Cerebellar cortex (tissue), 1 donor: ENCODE measurements at regions not wholly inside any gene's neighbourhood (a gene's known extent, or its start where the extent isn't known, plus 50 kb on each side); places are given as distances from the start of the nearest gene placed in this dataset.

Experiments used
- DNase-seq: peaks from one replicate; pipeline ENCODE4 v3.0.0-alpha.2; 2015; ENCODE audit warnings: low spot score

DNA sequence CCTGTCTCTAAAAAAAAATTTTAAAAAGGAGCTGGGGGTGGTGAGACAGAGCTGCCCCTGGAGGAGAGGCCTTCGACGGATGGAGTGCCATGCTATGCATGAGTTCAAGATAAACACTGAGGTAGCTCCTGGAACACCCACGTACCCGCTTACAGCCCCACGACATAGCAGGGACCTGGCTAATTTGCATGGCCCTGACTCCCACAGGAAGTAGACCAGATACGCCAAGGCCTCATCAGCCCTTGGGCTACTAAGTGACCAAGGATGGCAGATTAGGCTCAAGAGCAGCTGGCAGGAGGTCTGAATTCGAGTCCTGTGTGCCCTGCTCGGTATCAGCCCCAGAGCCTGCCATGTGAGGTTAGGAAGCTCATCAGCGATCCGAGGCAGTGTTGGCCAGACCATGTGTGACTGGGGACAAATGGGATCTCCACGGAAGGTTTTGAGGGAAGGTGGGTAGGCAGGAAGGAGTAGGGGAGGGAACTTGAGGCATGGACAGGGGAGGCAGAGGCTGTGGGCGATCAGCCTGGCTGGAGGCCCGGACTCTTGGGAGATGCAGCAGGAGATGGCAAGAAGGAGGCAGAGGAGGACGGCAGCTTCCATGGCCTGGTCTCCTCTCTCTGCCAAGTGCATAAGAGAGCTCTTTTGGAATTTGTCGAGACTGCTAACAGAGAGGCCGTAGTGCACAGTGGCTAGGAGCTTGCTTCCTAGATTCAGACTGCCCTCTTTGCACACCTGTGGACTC is 218.3 kb downstream of the GLI2 start:
- DNase-seq: no peak

DNA sequence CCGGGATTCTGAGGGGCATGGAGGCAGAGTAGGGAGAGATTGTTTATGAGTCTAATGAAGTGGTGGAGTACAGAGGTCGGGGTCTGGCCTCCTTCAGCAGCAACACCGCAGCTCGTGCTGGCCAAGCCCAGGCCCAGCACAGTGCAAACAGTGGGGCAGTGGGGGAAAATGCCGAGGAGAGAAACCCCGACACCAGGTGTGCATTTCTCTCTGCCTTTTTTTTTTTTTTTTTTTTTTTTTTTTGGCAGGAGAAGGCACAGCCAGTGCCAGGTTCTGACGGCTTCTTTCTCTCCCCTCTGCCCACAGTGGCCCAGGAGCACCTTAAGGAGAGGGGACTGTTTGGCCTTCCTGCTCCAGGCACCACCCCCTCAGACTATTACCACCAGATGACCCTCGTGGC is 219.3 kb downstream of the GLI2 start:
- no peak for DNase-seq

DNA sequence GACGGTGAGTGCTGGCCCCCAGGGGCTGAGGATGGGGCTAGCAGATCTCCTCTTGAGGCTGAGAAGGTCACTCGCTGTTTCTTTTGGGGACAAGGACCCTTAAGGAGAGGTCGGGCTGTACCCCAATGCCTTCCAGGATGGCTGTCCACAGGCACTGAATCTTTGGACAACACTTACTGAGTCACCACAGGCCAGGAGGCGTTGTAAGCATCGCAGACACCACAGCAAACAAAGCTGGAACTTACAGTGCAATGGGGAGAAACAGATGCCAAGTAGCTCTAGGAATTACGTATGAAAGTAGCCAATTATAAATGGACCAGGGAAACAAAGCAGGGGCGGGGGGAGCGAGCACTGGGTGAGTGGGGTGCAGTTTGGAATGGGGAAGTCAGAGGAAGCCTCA is 219.8 kb downstream of the GLI2 start:
- no peak for DNase-seq

DNA sequence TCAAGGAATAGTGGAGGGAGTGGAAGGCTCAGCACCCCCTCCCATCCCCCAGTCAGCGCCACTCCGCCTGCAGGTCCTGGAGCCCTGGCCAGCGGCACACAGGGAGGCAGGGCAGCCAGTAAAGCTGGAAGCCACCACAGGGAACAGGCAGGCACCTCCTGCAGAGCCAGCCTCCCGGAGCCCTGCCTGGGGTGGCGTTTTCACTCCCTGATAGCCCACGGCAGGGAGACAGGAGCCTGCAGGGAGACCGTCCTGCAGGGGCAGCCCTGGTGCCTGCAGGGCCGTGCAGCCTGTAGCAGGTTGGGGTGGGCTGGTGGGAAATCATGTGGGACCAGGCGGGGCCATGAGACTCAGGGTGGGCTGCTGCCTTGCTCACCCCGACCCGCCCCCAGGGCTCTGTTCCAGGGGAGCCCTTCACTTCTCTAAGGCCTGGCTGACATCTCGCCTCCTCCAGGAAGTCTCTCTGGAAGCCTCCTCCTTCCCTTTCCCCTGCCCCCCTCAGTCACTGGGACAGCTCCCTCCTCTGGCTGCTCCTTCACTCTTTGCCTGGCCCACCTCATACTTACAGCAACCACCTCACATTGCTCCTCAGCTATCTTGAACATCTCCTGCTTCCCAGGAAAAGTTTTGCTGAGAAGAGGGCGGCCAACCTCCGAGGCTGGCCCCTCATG is 221.0 kb downstream of the GLI2 start:
- no peak for DNase-seq

DNA sequence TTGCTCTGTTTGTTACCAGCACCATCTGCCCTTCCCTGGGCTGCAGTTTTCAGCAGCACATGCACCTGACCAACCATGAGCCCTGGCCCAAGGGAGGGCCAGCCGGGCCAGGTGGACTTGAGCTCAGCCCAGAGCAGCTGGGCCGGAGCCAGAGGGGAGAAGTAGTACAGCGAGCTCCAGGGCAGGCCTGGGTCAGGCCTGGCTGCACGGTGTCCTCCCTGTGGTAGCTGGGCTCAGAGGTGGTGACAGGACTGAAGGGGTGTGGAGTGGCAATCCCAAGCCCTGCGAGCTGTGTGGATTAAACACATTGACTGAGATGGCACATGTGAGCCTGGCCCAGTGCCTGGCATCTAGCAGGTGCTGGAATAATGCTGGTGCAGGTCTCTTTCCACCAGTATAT is 222.2 kb downstream of the GLI2 start:
- DNase-seq: peak; percentile 88

DNA sequence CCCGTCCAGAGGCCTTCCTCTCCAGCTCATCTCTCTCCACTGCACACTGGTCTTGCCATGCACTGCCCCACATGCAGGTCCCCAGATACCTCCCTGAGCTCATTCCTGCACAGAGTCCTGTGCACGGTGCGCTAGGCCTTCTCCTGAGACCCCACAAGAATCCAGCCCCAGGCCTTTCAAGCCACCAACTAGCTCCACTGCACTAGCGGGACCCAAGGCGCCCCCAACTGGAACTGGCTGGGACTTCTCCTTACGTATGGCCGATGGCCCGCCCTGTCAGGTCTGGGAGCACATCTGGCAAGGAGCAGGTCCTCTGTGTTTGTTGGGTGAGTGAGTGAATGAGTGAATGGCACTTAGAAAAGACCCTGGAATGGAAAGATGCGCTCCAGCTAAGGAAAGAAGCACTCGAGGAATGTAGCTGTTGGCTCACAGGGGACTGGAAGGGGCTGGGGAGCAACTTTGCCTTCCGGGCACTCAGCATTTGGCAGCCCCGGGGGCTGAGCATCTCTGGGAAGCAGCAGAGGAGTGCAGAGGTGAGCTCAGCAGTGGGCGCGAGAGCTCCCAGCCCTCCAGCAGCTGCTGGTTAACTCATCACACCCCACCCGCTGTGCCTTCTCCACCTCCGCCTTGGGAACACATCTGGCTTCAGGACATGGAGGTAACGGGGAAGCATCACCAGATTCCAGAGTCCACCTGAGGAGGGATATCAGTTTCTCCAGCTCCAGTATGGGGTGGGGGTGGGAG is 223.1 kb downstream of the GLI2 start:
- no peak for DNase-seq

DNA sequence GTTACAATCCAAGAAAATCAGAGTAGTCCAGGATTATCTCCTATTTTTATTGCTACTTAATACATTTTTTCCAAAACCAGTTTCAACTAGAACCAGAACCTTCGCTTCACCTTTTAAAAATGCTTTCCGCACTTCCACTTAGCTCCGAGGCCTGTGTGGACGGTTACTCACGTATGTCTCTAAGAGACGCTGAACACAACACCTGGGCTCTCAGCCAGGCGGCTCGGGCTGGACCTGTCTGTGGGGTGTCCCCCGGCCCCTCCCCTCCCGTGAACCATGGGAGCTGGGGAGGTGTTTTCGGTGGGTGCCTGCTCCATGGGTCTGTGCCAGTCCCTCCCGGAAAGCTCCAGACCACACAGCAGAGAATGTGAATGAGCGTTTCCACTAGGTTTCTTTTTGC is 223.8 kb downstream of the GLI2 start:
- DNase-seq: no peak

DNA sequence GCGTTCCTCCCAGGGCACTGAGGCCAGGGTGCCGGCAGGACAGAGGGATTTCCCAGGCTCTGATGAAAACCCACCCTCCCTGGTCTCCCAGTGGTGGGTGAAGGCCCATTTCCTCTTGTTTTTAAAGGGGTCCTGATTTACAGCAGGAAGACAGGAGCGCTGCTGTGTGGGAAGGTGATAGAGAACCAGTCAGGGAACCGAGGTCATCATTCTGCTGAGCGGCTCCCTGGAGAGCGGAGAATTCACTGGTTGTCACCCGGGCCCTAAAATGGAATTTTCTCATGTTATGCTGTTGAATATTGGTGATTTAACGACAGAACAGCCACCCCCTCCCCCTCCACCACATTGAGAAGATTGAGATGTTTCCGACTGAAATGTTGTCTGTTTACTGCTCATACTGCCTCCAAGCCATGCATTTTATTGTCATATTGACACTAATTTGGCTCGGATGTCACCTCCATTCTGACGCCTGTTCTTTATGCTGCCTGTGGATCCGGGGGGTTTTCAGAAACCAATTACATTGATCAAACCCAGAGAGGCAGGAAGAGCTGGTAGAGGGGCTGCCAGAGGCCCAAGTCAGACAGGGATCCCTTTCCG is 225.2 kb downstream of the GLI2 start:
- no peak for DNase-seq

DNA sequence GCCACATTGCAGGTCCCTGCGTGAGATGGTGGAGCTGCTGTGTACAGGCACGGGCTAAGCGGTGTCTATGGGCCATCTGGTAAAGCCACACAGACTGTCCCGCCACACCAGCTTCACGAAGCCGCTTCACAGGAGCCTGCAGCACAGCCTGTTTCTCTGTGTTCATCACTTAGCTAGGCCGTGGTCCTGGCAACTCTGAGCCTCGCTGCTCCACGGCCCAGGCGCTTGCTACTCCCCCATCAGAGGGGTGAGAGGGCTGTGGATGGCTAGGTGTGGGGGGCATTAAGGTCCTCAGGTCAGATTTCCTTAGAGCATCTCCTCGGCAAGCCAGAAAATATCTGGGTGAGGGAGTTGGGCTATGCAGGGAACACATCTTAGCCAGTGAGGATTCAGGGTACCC is 225.7 kb downstream of the GLI2 start:
- DNase-seq: no peak

DNA sequence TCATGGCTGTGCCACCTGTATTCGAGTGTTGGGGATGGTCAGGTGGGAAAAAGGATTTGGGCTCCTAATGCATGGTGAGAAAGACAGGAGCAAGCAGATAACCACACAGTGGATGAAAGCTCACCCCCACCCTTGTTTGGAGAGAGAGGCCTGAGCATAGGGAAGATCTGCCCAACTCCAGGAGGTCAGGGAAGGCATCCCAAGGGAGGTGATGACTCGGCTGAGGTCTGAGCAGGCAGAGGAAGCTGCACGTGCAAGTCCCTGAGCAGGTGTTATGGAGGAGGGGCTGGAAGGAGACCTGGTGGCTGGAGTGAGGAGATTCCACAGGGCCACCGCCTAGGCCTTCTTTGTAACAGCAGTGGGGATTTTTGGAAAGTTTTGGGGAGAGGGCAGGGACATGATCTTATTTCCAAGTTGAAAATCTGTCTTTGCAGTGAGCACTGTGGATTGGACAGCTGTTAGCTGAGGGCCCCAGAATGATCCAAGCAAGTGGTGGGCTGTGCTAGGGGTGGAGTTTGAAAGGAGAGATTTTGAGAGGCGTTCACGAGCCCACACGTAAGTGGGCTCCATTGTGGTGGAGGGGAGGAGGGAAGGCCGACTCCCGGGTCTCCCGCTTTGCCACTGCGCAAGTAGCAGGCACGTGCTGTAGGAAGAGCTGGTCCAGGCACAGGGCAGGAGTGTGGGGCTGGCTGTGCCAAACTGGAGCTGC is 228.5 kb downstream of the GLI2 start:
- no peak for DNase-seq

DNA sequence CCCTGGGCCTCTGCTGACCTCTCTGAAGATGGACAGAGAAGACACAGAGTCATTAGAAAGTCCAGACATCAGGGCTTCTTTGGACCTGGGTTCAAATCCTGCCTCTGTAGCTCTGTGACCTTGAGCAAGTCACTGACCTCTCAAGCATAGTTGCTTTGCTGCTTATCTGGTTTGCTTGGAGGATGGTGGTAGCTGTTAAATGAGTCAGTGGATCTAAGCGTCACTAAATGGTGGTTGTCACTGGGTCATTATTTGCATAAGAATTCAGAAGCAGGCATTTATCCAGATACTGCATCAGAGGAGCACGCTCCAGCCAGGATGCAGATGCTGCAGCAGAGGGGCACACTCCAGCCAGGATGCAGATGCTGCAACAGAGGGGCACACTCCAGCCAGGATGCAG is 229.2 kb downstream of the GLI2 start:
- no peak for DNase-seq

DNA sequence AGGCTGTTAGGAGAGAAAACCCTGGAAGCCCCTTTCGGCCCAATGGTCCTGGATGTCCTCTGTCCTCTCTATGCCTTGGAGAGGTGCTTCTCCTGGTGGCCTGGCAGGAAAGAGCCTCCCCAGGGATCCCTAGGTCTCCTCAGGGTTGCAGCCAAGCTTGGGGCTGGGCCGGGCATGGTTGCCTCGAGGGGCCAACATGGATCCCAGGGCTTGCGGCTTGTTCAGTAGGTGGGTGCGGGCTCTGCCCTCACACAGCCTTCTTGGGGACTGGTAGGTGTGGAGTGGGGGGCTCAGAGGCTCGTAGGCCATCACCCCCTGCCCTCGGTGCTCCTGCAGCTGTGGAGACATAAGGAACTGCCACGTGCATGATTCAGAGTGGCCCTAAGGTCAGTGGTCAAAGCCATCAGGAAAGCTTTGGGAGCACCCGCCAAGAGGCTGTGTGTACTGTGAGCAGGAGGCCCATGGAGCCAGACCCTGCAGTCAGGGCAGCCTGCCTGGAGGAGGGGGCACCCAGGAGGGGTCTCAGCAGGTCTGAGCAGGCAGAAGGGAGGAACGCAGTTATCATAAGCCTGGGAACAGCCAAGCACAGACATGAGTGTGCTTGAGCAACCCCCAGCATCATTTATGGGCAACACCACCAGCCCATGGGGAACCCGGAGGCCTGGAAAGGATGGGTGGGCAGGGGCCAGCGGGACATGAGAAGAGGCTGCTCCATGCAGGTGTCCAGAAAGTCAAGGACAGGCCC is 231.0 kb downstream of the GLI2 start:
- no peak for DNase-seq

DNA sequence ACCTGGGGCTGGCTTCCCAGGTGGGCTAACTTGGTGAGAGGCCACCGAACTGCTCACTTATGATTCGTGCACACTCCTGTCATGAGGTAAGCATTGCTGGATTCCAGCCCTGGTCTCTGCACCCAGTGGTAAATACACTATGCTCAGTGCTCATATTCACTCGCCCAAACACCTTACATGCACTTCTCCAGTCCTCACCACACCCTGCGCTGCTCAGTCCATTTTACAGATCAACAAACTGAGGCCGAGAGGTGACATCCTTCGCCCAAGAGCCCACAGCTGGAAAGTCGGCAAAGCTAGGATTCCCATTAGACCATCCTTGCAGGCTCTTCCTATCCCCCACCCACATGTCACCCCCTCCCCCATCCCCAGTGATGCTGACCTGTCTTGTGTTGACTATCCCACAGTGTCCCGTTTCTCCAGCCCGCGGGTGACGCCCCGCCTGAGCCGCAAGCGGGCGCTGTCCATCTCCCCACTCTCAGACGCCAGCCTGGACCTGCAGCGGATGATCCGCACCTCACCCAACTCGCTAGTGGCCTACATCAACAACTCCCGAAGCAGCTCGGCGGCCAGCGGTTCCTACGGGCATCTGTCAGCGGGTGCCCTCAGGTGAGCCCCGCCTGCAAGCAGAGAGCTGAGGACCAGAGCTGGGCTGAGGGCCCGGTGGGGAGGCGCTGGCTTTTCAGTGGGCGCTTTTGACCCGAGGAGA is 232.8 kb downstream of the GLI2 start:
- DNase-seq: no peak

DNA sequence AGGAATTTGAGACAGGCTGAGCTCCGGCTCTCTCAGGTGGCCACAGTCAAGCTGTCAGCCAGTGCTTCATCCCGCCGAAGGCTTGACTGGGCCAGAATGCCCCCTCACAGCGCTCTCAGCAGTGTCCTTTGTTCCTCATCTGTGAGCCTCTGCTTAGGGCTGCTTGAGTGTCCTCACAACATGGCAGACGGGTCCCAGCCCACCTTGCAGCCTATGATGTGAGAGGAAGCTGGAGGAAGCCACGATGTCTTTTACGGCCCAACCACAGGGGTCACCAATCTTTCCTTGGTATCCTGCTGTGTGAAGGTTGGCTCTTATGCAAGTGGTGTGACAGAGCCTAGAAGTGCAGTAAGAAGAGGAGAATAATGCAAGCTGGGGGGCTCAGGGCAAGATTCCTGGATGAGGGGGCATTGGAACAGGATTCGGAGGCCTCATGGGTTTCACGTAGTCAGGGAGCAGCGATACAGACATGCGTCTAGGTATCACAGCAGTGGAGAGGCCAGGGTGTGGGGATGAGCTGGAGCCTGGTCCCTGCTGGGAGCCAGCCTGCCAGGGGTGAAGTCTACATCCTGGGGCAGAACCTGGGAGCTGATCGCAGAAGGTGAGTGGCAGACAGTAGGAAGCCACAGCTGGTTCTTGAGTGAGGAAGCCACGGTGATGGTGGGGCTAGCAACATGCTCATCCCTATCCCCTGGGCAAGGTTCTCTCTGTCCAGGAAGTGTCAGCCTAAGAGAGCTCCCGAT is 234.1 kb downstream of the GLI2 start:
- no peak for DNase-seq

DNA sequence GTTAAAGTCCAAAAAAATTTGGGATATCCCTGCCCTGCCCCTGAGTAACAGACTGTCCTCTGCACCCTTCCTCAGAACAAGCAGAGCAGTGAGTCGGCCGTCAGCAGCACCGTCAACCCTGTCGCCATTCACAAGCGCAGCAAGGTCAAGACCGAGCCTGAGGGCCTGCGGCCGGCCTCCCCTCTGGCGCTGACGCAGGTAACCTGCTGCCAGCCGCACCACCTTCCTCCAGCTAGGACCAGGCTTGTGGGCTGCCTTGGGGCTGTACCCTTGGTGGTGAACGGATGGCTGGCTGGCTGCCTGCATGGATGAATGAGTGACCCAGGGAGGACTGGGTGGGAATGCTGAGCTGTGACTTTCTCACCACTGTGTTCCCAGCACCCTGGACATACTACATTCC is 236.2 kb downstream of the GLI2 start:
- no peak for DNase-seq

DNA sequence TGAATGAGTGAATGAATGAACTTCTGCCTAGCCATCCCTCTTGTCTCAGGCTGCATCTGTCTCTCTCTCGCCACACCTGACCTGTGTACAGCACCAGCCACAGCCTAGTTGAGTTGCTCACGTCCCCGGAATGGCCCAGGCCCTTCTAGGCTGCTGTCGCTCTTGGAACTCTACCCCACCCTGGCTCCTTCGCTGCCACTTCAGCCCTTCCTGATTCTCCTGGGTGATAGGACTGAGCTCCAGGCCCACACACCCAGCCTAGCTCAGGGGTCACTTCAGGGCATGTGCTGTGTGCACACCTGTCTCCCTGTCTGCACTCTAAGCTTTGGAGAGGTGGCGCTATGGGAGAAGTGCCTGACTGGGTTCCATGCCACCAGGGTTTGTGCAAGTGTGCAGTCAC is 236.6 kb downstream of the GLI2 start:
- no peak for DNase-seq

DNA sequence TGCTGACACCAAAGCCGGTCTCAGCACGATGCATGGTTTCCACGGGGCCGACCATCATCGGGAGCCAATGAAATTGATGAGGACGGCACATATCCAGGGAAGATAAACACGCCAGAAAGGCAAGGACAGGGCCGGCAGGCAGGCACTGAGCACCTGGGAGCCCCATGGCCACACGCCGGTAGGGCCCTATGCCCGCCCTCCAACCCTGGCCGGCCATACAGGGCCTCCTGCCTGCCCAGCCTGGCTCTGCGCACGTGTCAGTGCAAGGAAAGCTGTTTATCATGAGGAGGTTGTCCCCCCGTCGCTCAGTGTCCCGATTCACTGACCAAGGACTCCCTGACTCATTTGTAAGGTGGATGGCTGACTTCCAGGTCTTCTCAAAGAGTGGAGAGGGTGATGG is 237.5 kb downstream of the GLI2 start:
- DNase-seq: no peak

DNA sequence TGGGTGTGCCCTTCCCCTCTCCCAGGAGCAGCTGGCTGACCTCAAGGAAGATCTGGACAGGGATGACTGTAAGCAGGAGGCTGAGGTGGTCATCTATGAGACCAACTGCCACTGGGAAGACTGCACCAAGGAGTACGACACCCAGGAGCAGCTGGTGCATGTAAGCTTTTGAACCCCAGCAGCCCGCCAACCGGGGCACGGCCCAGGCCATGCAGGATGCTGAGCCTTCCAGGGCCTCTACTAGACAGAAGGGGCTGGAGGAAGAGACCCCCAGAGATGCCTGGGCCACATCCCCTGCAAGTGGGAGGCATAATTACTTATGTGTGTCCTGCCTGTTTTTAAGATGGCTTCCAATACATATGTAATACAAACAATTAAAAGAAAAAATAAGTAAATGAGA is 239.3 kb downstream of the GLI2 start:
- DNase-seq: no peak

DNA sequence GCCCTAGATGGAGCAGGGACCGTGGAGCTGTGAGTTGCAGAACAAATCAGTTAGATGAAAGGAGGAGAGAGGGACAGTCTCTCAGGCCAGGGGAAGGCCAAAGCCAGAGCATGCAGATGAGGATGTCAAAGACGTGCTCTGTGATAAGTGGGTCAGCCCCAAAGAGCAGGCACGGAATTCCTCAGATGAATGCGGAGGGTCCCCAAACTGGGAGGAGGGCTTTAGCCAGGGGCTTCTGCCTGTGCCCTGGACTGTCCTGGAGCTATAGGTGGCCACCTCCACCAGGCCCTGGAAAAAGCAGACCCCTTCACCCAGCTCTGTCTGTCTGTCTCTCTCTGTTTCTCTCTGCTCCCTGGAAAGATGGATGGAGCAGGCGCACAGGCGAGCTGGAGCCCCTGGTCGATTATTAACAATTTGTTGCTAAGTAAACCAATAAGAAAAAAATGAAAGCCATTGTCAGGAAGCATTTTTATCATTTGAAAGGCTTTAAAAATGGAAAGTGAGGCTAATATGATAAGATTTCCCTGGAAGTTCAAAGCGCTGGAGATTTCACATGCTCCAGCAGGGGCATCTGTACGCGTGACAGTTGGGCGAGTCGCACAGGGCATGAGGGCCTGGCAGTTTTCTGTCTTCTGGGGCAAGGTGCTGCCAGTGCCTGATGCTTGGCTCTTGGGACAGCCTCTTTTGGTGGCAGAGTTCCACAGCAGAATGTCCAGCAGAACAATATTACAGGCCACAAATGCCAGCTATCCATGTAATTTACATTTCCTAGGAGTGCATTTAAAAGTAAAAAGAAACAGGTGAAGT is 241.0 kb downstream of the GLI2 start:
- no peak for DNase-seq
